Subcutaneous abdominal adipose tissue (tissue), 5 donors: ENCODE measurements at regions not wholly inside any gene's neighbourhood (a gene's known extent, or its start where the extent isn't known, plus 50 kb on each side); places are given as distances from the start of the nearest gene placed in this dataset.

Source experiments
- H3K27ac ChIP-seq: one replicate; pipeline ENCODE4 v1.7.0; 2013; ENCODE audit warnings: low read depth, mild to moderate bottlenecking, inconsistent platforms, low read length, moderate library complexity
- H3K27me3 ChIP-seq, 5 donors: one replicate each; pipeline ENCODE4 v1.7.0; 2013; ENCODE audit warnings: low read length in 5 of 5, inconsistent platforms in 1 of 5; ENCODE audit not compliant: control insufficient read depth in 5 of 5, insufficient read depth in 4 of 5
- H3K36me3 ChIP-seq, 5 donors: one replicate each; pipeline ENCODE4 v1.7.0; 2013; ENCODE audit warnings: low read length in 5 of 5; ENCODE audit not compliant: control insufficient read depth in 5 of 5, insufficient read depth in 5 of 5
- H3K4me1 ChIP-seq, 5 donors: one replicate each; pipeline ENCODE4 v1.7.0; 2013; ENCODE audit warnings: low read length in 5 of 5, mild to moderate bottlenecking in 3 of 5, moderate library complexity in 1 of 5; ENCODE audit not compliant: control insufficient read depth in 5 of 5, insufficient read depth in 5 of 5
- H3K4me3 ChIP-seq, 5 donors: one replicate each; pipeline ENCODE4 v1.7.0; 2013; ENCODE audit warnings: low read length in 5 of 5, low read depth in 1 of 5
- H3K9ac ChIP-seq, 5 donors: one replicate each; pipeline ENCODE4 v1.7.0; 2013; ENCODE audit warnings: low read length in 5 of 5, mild to moderate bottlenecking in 4 of 5, moderate library complexity in 3 of 5
- H3K9me3 ChIP-seq, 5 donors: one replicate each; pipeline ENCODE4 v1.7.0; 2013; ENCODE audit warnings: low read length in 5 of 5; ENCODE audit not compliant: control insufficient read depth in 5 of 5
- donor health status: healthy.
- donor health status: healthy.
- donor health status: healthy.
- donor health status: healthy.
- donor health status: healthy.

DNA sequence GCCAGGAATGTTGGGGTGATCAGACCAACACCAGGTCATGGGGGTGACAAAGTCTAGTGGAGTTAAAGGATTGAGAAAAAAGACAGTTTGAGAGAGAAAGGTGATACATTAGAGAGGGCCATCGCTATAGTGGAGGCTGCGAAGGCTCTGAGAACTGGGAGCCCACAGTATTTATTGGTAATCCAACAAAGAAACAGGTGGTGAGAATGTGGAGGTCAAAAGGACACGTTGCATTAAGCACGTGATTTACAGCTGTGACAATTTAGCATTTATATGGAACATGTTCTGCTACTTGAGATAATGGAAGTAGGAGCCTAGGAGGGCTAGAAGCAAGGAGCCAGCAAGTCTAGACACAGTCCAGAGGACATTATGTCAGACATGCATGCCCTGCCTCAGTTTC, 2086.5 kb upstream of the C9orf72 start:
- Histone ChIP-seq H3K4me3 (no peak overlapping the region), H3K27me3 (no peaks in the 10 kb centered on the region), H3K27ac (no peak overlapping the region), H3K36me3 (no peaks in the 10 kb centered on the region), H3K9ac (no peak overlapping the region), H3K9me3 (no peaks in the 10 kb centered on the region), H3K4me1 (no peaks in the 10 kb centered on the region)

- no peak overlapping the region for H3K27ac ChIP-seq
- no peak overlapping the region for H3K9ac ChIP-seq
- no peak overlapping the region for H3K4me3 ChIP-seq
- H3K4me1 ChIP-seq = no peaks in the 10 kb centered on the region
- no peaks in the 10 kb centered on the region for H3K36me3 ChIP-seq
- H3K27me3 ChIP-seq = no peaks in the 10 kb centered on the region
- H3K9me3 ChIP-seq = no peaks in the 10 kb centered on the region
Measured at GRCh38 chr9:29668732-29669131, 2095.5 kb upstream of the C9orf72 start.

DNA sequence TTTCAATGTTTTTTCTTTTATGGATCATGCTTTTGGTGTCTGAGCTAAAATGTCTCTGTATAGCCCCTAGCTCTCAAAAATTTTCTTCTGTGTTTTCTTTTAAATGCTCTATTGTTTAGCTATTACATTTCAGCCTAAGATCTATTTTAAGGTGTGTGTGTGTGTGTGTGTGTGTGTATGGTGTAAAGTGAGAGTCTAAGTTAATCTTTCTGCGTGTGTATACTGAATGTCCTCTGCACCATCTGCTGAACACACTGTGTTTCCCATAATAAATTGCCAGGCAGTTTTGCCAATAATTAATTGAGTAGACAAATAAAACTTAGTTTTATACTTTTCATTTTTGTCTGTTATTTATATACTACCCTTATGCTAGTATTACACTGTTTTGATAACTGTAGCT, 2096.3 kb upstream of the C9orf72 start:
- Histone ChIP-seq H3K4me3 (no peak overlapping the region), H3K27ac (no peak overlapping the region), H3K9ac (no peak overlapping the region), H3K36me3 (no peaks in the 10 kb centered on the region), H3K4me1 (no peaks in the 10 kb centered on the region), H3K27me3 (no peaks in the 10 kb centered on the region), H3K9me3 (no peaks in the 10 kb centered on the region)

GRCh38 chr9:29685531-29685930, 2112.2 kb upstream of the C9orf72 start:
- H3K9me3 ChIP-seq = no peaks in the 10 kb centered on the region
- no peaks in the 10 kb centered on the region for H3K36me3 ChIP-seq
- no peak overlapping the region for H3K9ac ChIP-seq
- H3K27ac ChIP-seq = no peak overlapping the region
- no peak overlapping the region for H3K4me3 ChIP-seq
- no peaks in the 10 kb centered on the region for H3K27me3 ChIP-seq
- H3K4me1 ChIP-seq = no peaks in the 10 kb centered on the region

DNA sequence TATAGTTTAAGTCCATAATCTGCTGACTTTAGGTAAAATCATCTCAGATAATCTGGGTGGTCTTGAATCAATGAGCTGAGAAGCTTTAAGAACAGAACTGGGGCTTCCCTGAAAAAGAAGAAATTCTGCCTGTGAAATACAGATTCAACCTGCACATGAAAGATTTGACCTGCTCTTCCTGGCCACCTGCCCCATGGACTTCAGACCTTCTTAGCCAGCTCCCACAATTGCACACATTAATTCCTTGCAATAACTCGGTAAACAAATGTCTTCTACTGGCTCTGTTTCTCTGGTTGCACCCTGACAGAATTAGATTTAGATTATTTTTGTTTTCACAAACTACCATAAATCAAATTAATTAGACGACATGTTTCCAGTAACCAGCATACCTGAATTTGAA, 2117.9 kb upstream of the C9orf72 start:
- H3K27me3 ChIP-seq = no peaks in the 10 kb centered on the region
- no peaks in the 10 kb centered on the region for H3K36me3 ChIP-seq

DNA sequence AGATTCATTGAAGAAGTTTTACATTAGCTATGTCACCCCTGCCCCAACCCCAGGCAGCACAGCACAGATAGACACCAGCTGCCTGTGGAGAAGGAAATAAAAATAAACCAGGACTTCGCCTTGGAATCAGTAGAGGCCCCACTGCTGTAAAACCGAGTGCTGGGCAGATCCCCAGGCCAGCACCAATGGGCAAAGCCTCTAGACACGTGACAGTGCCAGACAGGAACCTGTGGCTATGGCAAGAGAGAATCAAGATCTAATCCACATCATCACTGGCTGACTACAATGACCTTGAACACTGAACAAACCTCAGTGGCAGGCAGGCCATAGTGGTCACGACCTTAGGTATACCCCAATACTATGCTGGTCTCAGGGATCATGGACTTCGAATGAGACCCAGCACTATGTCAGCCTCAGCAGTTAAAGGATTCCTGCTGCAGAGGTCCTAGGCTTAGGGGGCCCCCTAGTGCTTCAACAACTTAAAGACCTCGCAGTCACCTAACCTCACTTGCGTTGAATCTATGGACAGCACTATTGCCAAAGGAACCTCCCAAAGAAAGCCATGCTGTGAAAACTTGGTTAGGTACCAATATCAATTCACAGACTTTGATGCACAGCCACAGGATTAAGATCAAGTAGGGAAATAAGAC, 2118.6 kb upstream of the C9orf72 start:
- Histone ChIP-seq H3K27me3 (no peaks in the 10 kb centered on the region), H3K36me3 (no peaks in the 10 kb centered on the region)

More for the DNA sequence above, 2117.9 kb upstream of the C9orf72 start:
- Histone ChIP-seq H3K4me3 (no peak overlapping the region), H3K9ac (no peak overlapping the region), H3K9me3 (peaks cover 0 to 11% (median 0%) of the 10 kb centered on the region in 5 donors), H3K27ac (no peak overlapping the region), H3K4me1 (no peaks in the 10 kb centered on the region)

GRCh38 chr9:29697011-29697410, 2123.7 kb upstream of the C9orf72 start:
- Histone ChIP-seq H3K27me3 (no peaks in the 10 kb centered on the region), H3K9me3 (peaks cover 0 to 9% (median 0%) of the 10 kb centered on the region in 5 donors), H3K9ac (no peak overlapping the region), H3K36me3 (no peaks in the 10 kb centered on the region), H3K4me1 (no peaks in the 10 kb centered on the region), H3K27ac (no peak overlapping the region), H3K4me3 (no peak overlapping the region)

More for the DNA sequence above, 2118.6 kb upstream of the C9orf72 start:
- H3K4me3 ChIP-seq = no peak overlapping the region
- H3K4me1 ChIP-seq = no peaks in the 10 kb centered on the region
- H3K9me3 ChIP-seq = peaks cover 0 to 11% (median 0%) of the 10 kb centered on the region in 5 donors
- H3K27ac ChIP-seq = no peak overlapping the region
- H3K9ac ChIP-seq = no peak overlapping the region

- H3K9me3 ChIP-seq = no peaks in the 10 kb centered on the region
- H3K27ac ChIP-seq = no peak overlapping the region
- H3K27me3 ChIP-seq = no peaks in the 10 kb centered on the region
- no peaks in the 10 kb centered on the region for H3K36me3 ChIP-seq
- H3K9ac ChIP-seq = no peak overlapping the region
- no peak overlapping the region for H3K4me3 ChIP-seq
- no peaks in the 10 kb centered on the region for H3K4me1 ChIP-seq
Measured at GRCh38 chr9:29701559-29701958, 2128.3 kb upstream of the C9orf72 start.

GRCh38 chr9:29701971-29702370, 2128.7 kb upstream of the C9orf72 start:
- Histone ChIP-seq H3K27ac (no peak overlapping the region), H3K36me3 (no peaks in the 10 kb centered on the region), H3K4me1 (no peaks in the 10 kb centered on the region), H3K9me3 (no peaks in the 10 kb centered on the region), H3K4me3 (no peak overlapping the region), H3K9ac (no peak overlapping the region), H3K27me3 (no peaks in the 10 kb centered on the region)

GRCh38 chr9:29714860-29715259, 2141.6 kb upstream of the C9orf72 start:
- Histone ChIP-seq H3K9me3 (peaks cover 0 to under 1% (median 0%) of the 10 kb centered on the region in 5 donors), H3K9ac (no peak overlapping the region), H3K4me1 (no peaks in the 10 kb centered on the region), H3K36me3 (no peaks in the 10 kb centered on the region), H3K27ac (no peak overlapping the region), H3K4me3 (no peak overlapping the region), H3K27me3 (no peaks in the 10 kb centered on the region)
